OCI-LY7 (cell line): ENCODE measurements at regions not wholly inside any gene's neighbourhood (a gene's known extent, or its start where the extent isn't known, plus 50 kb on each side); places are given as distances from the start of the nearest gene placed in this dataset.

Experiments
- BruUV-seq: library from RNA; stranded (reverse); fragments of 400-500 nt; replicated peaks from 2 replicates; lab custom pipeline; 2021; lab: Mats Ljungman, UMichigan
- CTCF ChIA-PET: fragments of 300-600 bp; sonication (Branson Sonifier 250); formaldehyde crosslinking; loops from one replicate; lab custom pipeline; 2022; ENCODE audit warnings: antibody characterized with exemption; ENCODE audit not compliant: unreplicated experiment; lab: Charles Lee
- POLR2A ChIA-PET: fragments of 300-600 bp; sonication (Branson Sonifier 250); formaldehyde crosslinking; loops from one replicate; lab custom pipeline; 2022; ENCODE audit warnings: antibody characterized with exemption; lab: Charles Lee
- DNase-seq: peaks from one replicate; pipeline ENCODE4 v3.0.0-alpha.2; 2015; ENCODE audit warnings: low spot score
- H2AFZ ChIP-seq: fragments of 200-600 bp; sonication (generic), shearing (Covaris generic); 2 replicates; pipeline ENCODE4 v1.6.1; 2014; ENCODE audit warnings: mild to moderate bottlenecking, antibody characterized with exemption, low read length, moderate library complexity
- H3K27ac ChIP-seq: fragments of 200-600 bp; sonication (generic); 2 replicates; pipeline ENCODE4 v1.5.1; 2014; ENCODE audit warnings: mixed run types, low read depth, mild to moderate bottlenecking, moderate library complexity, low read length, inconsistent platforms; ENCODE audit not compliant: poor library complexity, severe bottlenecking
- H3K36me3 ChIP-seq: fragments of 200-600 bp; sonication (generic); 2 replicates; pipeline ENCODE4 v1.6.1; 2014; ENCODE audit warnings: mild to moderate bottlenecking, antibody characterized with exemption, low read length, moderate library complexity, mixed read lengths; ENCODE audit not compliant: insufficient read depth
- H3K4me1 ChIP-seq: fragments of 200-600 bp; sonication (generic); 2 replicates; pipeline ENCODE4 v1.5.1; 2014; ENCODE audit warnings: mild to moderate bottlenecking, low read length; ENCODE audit not compliant: insufficient read depth, poor library complexity, severe bottlenecking
- H3K4me2 ChIP-seq: fragments of 200-600 bp; sonication (generic); 2 replicates; pipeline ENCODE4 v1.6.1; 2014; ENCODE audit warnings: mild to moderate bottlenecking, low read length
- H3K4me3 ChIP-seq: fragments of 200-600 bp; sonication (generic); 2 replicates; pipeline ENCODE4 v1.5.1; 2014; ENCODE audit warnings: mild to moderate bottlenecking, low read depth, low read length; ENCODE audit not compliant: poor library complexity, severe bottlenecking
- H3K79me2 ChIP-seq: fragments of 200-600 bp; sonication (generic); 2 replicates; pipeline ENCODE4 v1.6.1; 2016; ENCODE audit warnings: low read depth, mild to moderate bottlenecking, low read length, moderate library complexity, mixed read lengths; ENCODE audit not compliant: insufficient read depth
- H3K9me2 ChIP-seq: fragments of 200-600 bp; sonication (generic); 2 replicates; pipeline ENCODE4 v1.6.1; 2016; ENCODE audit warnings: mild to moderate bottlenecking, low read length, mixed read lengths; ENCODE audit not compliant: insufficient read depth
- H3K9me3 ChIP-seq: fragments of 200-600 bp; sonication (generic); 2 replicates; pipeline ENCODE4 v1.6.1; 2014; ENCODE audit warnings: mild to moderate bottlenecking, mixed run types, low read length, mixed read lengths
- H4K20me1 ChIP-seq: fragments of 200-600 bp; sonication (generic); 2 replicates; pipeline ENCODE4 v1.6.1; 2014; ENCODE audit warnings: mild to moderate bottlenecking, antibody characterized with exemption, low read length, moderate library complexity, mixed read lengths; ENCODE audit not compliant: insufficient read depth
- EZH2phosphoT487 ChIP-seq: fragments of 200-600 bp; sonication (generic); IDR thresholded peaks from 2 replicates; pipeline ENCODE4 v1.6.1; 2018; ENCODE audit warnings: low read depth, borderline replicate concordance, mild to moderate bottlenecking, mixed run types, antibody characterized with exemption, low read length, moderate library complexity, mixed read lengths
- intact Hi-C: fragments of 100-400 bp; cut with micrococcal nuclease; formaldehyde crosslinking; loops from one replicate; pipeline ENCODE4 v1.10.0; 2022; ENCODE audit not compliant: unreplicated experiment
- TF ChIP-seq, protein P1 (sequence below): fragments of 200-600 bp; sonication (generic); conservative IDR thresholded peaks from 2 replicates; pipeline ENCODE4 v1.5.1; 2014; ENCODE audit warnings: mild to moderate bottlenecking, antibody characterized with exemption, low read length, moderate library complexity, mixed read lengths

DNA sequence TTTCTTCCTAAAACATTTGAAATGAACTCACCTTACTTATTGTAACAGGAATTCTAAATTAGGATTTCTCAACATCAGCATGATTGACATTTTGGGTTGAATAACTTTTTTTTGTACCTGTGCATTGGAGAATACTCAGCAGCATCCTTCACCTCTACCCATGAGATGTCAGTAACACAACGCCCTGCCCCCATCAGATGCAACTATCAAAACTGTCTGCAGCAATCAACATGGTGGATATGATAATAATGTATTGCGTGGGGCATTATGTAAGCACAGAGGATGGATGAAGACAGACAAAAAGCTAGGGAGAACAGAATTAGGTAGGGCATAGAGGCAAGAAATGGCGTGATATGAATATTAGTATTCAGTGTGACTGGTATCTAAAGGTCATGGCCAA is 94.1 kb downstream of the PLK2 start:
- DNase-seq: no peak
- Histone ChIP-seq H3K27ac (no peak overlapping the region), H3K36me3 (no peaks in the 10 kb centered on the region), H3K4me3 (no peak overlapping the region), H3K4me1 (no peaks in the 10 kb centered on the region), H3K9me3 (no peaks in the 10 kb centered on the region), H4K20me1 (no peaks in the 10 kb centered on the region), H2AFZ (no peak overlapping the region), H3K79me2 (no peaks in the 10 kb centered on the region), H3K4me2 (no peak overlapping the region), H3K9me2 (no peaks in the 10 kb centered on the region; the same call in 1 of the 2 replicates)
- CTCF ChIA-PET: no interaction called here
- no TSS peak for BruUV-seq
- TF ChIP-seq, protein P1, sequence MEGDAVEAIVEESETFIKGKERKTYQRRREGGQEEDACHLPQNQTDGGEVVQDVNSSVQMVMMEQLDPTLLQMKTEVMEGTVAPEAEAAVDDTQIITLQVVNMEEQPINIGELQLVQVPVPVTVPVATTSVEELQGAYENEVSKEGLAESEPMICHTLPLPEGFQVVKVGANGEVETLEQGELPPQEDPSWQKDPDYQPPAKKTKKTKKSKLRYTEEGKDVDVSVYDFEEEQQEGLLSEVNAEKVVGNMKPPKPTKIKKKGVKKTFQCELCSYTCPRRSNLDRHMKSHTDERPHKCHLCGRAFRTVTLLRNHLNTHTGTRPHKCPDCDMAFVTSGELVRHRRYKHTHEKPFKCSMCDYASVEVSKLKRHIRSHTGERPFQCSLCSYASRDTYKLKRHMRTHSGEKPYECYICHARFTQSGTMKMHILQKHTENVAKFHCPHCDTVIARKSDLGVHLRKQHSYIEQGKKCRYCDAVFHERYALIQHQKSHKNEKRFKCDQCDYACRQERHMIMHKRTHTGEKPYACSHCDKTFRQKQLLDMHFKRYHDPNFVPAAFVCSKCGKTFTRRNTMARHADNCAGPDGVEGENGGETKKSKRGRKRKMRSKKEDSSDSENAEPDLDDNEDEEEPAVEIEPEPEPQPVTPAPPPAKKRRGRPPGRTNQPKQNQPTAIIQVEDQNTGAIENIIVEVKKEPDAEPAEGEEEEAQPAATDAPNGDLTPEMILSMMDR: no peak
- TF ChIP-seq EZH2phosphoT487: no peak
- POLR2A ChIA-PET: no interaction called here
- intact Hi-C loops: no loop called here

DNA sequence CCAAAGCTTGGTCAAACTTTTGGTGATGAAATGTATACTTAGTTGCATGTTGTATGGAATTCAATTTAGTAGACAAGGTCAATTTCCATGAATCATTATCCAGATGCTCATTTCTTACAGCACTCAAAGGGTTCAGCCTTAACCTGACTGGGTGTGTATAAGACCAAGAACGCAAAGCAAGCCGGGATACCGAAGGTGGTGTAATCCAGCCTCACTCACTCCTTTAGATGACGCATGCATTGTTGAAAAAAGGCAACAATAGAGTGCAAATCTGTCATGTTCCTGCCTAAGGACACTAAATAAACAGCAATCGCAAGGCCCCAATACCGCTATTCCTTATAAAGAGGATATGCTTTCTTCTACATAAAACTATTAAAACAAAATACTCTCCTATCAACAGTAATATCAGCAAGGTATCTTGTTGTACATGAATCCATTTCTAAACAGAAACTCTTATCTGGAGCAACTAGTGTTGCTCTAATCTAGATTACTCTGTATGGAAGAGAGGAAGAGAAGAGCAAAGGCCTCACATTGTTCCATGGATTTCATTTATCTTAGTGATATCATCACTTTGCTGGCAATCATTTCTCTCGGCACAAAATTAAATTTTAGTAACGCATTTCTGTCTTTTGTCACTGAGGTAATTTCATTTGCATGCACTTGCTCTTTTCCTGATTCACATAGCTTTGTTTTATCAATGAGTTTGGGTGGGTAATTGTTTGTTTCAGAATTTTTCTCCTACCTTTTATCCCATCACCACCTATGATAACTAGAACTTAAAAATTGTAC is 96.2 kb downstream of the PLK2 start:
- Histone ChIP-seq H4K20me1 (no peaks in the 10 kb centered on the region), H3K27ac (no peak overlapping the region), H3K9me3 (no peaks in the 10 kb centered on the region), H3K4me1 (no peaks in the 10 kb centered on the region), H3K4me2 (no peak overlapping the region), H2AFZ (no peak overlapping the region), H3K9me2 (no peaks in the 10 kb centered on the region), H3K4me3 (no peak overlapping the region), H3K36me3 (no peaks in the 10 kb centered on the region), H3K79me2 (no peaks in the 10 kb centered on the region)
- TF ChIP-seq EZH2phosphoT487: no peak
- TF ChIP-seq, protein P1: no peak
- ChIA-PET CTCF (no interaction called here), POLR2A (no interaction called here)
- intact Hi-C loops: no loop called here
- no peak for DNase-seq
- BruUV-seq: no TSS peak

DNA sequence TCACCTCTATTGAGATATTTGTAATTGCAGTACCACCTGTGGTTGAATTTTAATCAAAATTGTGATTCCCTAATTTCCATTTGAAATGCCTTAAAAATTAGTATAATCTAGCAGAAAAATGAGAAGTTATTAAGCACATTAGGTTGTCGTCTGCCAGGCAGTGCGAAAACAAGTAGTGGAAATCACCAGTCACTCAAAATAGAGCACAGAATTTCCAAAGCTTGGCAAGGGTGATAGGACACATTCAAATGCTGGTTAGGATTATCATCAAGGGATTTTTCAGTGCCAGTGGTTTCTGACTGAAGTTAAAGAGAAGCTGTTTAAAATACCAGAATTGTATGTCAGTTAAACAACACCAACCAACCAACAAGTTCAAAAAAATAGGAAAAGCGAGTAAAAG is 97.8 kb downstream of the PLK2 start:
- no peaks in the 10 kb centered on the region for H3K9me2 ChIP-seq
- no peaks in the 10 kb centered on the region for H4K20me1 ChIP-seq
- no peaks in the 10 kb centered on the region for H3K36me3 ChIP-seq
- no peak overlapping the region for H3K27ac ChIP-seq
- no peak overlapping the region for H3K4me2 ChIP-seq
- H3K79me2 ChIP-seq: no peaks in the 10 kb centered on the region
- POLR2A ChIA-PET: no interaction called here
- H3K4me1 ChIP-seq: no peaks in the 10 kb centered on the region
- intact Hi-C loops: no loop called here
- BruUV-seq: no TSS peak
- H2AFZ ChIP-seq: no peak overlapping the region
- CTCF ChIA-PET: no interaction called here
- no peak for DNase-seq
- no peaks in the 10 kb centered on the region for H3K9me3 ChIP-seq
- TF ChIP-seq, protein P1: no peak
- no peak for TF ChIP-seq EZH2phosphoT487
- H3K4me3 ChIP-seq: no peak overlapping the region
